DMS53 treated with DMSO at 0.1 percent for 48 hours (cell line): ENCODE measurements at regions not wholly inside any gene's neighbourhood (a gene's known extent, or its start where the extent isn't known, plus 50 kb on each side); places are given as distances from the start of the nearest gene placed in this dataset.
"Not testable (repeated sequence)": the region's sequence is repeated elsewhere in the genome, so short reads cannot be mapped to it uniquely, and the experiment has no call there.

Experiments
- DNase-seq: peaks from one replicate; lab custom pipeline; 2025; ENCODE audit not compliant: unreplicated experiment; lab: John Stamatoyannopoulos, UW

- DNase-seq, result no peak
Observed at GRCh38 chr5:44252545-44252944, 136.7 kb downstream of the FGF10 start.

- no peak for DNase-seq
Observed at GRCh38 chr5:44246986-44247385, 142.2 kb downstream of the FGF10 start.

GRCh38 chr5:44245935-44246334 lies 143.3 kb downstream of the FGF10 start:
- no peak for DNase-seq

- DNase-seq, result no peak
Observed at GRCh38 chr5:44242791-44243190, 146.4 kb downstream of the FGF10 start.

GRCh38 chr5:44236040-44236439 lies 153.2 kb downstream of the FGF10 start:
- DNase-seq, result no peak

- no peak for DNase-seq
Observed at GRCh38 chr5:44233691-44234090, 155.5 kb downstream of the FGF10 start.

GRCh38 chr5:44225231-44226160 lies 163.7 kb downstream of the FGF10 start:
- no peak for DNase-seq

GRCh38 chr5:44199408-44199807 lies 189.8 kb downstream of the FGF10 start:
- no peak for DNase-seq

- no peak for DNase-seq
Observed at GRCh38 chr5:44189255-44189654, 200.0 kb downstream of the FGF10 start.

GRCh38 chr5:44187973-44188372 lies 201.2 kb downstream of the FGF10 start:
- DNase-seq, result no peak

- DNase-seq, result no peak
Observed at GRCh38 chr5:44183753-44184152, 205.5 kb downstream of the FGF10 start.

GRCh38 chr5:44183312-44183711 lies 205.9 kb downstream of the FGF10 start:
- no peak for DNase-seq

- no peak for DNase-seq
Observed at GRCh38 chr5:44178414-44178813, 210.8 kb downstream of the FGF10 start.

GRCh38 chr5:44167540-44167939 lies 221.7 kb downstream of the FGF10 start:
- DNase-seq, result no peak

- no peak for DNase-seq
Observed at GRCh38 chr5:44160369-44160768, 228.9 kb downstream of the FGF10 start.

- DNase-seq, result no peak
Observed at GRCh38 chr5:44150075-44150723, 239.0 kb downstream of the FGF10 start.

GRCh38 chr5:44117947-44118346 lies 271.3 kb downstream of the FGF10 start:
- not testable (repeated sequence) for DNase-seq

- DNase-seq, result not testable (repeated sequence)
Observed at GRCh38 chr5:44108232-44108631, 281.0 kb downstream of the FGF10 start.

GRCh38 chr5:44099643-44100042 lies 289.6 kb downstream of the FGF10 start:
- no peak for DNase-seq

GRCh38 chr5:44089424-44090144 lies 299.6 kb downstream of the FGF10 start:
- no peak for DNase-seq

GRCh38 chr5:44085083-44085482 lies 304.1 kb downstream of the FGF10 start:
- DNase-seq, result no peak

- not testable (repeated sequence) for DNase-seq
Observed at GRCh38 chr5:44074547-44074946, 314.7 kb downstream of the FGF10 start.
